ENCODE measurements at regions not wholly inside any gene's neighbourhood (a gene's known extent, or its start where the extent isn't known, plus 50 kb on each side); places are given as distances from the start of the nearest gene placed in this dataset.
"Not testable (repeated sequence)": the region's sequence is repeated elsewhere in the genome, so short reads cannot be mapped to it uniquely, and the experiment has no call there.

GRCh38 chr4:177975315-177975987 is 533.2 kb upstream of the AGA start:
- H3K4me3 ChIP-seq (ENCODE audit: low read length) = no peak overlapping the region
- no peak for TF ChIP-seq CTCF (conservative IDR thresholded peaks at IDR 0.05; ENCODE audit: low read depth, low read length)
- DNase-seq (ENCODE audit: low read depth) = no peak

- no peak for TF ChIP-seq CTCF (conservative IDR thresholded peaks at IDR 0.05; ENCODE audit: low read depth, low read length)
- no peak overlapping the region for H3K4me3 ChIP-seq (ENCODE audit: low read length)
- no peak for DNase-seq (ENCODE audit: low read depth)
Observed at GRCh38 chr4:177986236-177986635, 544.0 kb upstream of the AGA start.

GRCh38 chr4:177987896-177988295 is 545.7 kb upstream of the AGA start:
- no peak overlapping the region for H3K4me3 ChIP-seq (ENCODE audit: low read length)
- TF ChIP-seq CTCF (conservative IDR thresholded peaks at IDR 0.05; ENCODE audit: low read depth, low read length) = no peak
- no peak for DNase-seq (ENCODE audit: low read depth)

GRCh38 chr4:177989503-177990201 is 547.4 kb upstream of the AGA start:
- TF ChIP-seq CTCF (conservative IDR thresholded peaks at IDR 0.05; ENCODE audit: low read depth, low read length) = no peak
- H3K4me3 ChIP-seq (ENCODE audit: low read length) = no peak overlapping the region
- DNase-seq (ENCODE audit: low read depth) = no peak

GRCh38 chr4:178003098-178003657 is 560.9 kb upstream of the AGA start:
- DNase-seq (ENCODE audit: low read depth) = no peak

GRCh38 chr4:178010596-178010995 is 568.4 kb upstream of the AGA start:
- TF ChIP-seq CTCF (conservative IDR thresholded peaks at IDR 0.05; ENCODE audit: low read depth, low read length) = no peak
- H3K4me3 ChIP-seq (ENCODE audit: low read length) = no peak overlapping the region
- DNase-seq (ENCODE audit: low read depth) = no peak

More at GRCh38 chr4:178003098-178003657, 560.9 kb upstream of the AGA start:
- H3K4me3 ChIP-seq (ENCODE audit: low read length) = no peak overlapping the region
- no peak for TF ChIP-seq CTCF (conservative IDR thresholded peaks at IDR 0.05; ENCODE audit: low read depth, low read length)

- not testable (repeated sequence) for H3K4me3 ChIP-seq (ENCODE audit: low read length); DNase-seq (ENCODE audit: low read depth)
Observed at GRCh38 chr4:178015046-178015445, 572.8 kb upstream of the AGA start.

Data from retinal pigment epithelial cell (primary cell).